GM21515 (cell line): ENCODE measurements at regions not wholly inside any gene's neighbourhood (a gene's known extent, or its start where the extent isn't known, plus 50 kb on each side); places are given as distances from the start of the nearest gene placed in this dataset.

Experiments used
- ATAC-seq: cut with Tn5 transposase; IDR thresholded peaks from one replicate; pipeline ENCODE4 v1.9.1; 2021; ENCODE audit not compliant: unreplicated experiment

- ATAC-seq: no peak
Observed at GRCh38 chr13:33735276-33735675, 82.7 kb upstream of the RFC3 start.

GRCh38 chr13:33739254-33739653 lies 78.7 kb upstream of the RFC3 start:
- no peak for ATAC-seq

DNA sequence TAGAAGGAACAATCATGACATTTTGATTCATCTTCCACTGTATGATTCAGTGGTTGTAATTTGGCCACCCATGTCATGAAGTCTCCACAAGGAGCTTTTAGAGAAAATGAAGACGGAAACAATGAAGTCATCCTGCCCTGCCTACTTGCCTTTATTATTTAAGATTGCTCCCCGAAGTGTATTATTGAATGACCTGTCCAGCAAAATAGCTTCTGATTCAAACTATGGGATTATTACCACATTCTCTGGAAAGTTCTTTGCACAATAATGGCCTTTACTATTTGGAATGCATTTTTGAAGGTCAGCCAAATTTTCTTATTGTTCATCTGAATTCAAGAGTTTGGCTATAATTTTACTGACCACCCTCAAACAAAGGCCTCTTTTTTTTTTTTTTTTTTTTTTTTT lies 77.8 kb upstream of the RFC3 start:
- ATAC-seq: no peak

GRCh38 chr13:33742321-33742720 lies 75.6 kb upstream of the RFC3 start:
- no peak for ATAC-seq

DNA sequence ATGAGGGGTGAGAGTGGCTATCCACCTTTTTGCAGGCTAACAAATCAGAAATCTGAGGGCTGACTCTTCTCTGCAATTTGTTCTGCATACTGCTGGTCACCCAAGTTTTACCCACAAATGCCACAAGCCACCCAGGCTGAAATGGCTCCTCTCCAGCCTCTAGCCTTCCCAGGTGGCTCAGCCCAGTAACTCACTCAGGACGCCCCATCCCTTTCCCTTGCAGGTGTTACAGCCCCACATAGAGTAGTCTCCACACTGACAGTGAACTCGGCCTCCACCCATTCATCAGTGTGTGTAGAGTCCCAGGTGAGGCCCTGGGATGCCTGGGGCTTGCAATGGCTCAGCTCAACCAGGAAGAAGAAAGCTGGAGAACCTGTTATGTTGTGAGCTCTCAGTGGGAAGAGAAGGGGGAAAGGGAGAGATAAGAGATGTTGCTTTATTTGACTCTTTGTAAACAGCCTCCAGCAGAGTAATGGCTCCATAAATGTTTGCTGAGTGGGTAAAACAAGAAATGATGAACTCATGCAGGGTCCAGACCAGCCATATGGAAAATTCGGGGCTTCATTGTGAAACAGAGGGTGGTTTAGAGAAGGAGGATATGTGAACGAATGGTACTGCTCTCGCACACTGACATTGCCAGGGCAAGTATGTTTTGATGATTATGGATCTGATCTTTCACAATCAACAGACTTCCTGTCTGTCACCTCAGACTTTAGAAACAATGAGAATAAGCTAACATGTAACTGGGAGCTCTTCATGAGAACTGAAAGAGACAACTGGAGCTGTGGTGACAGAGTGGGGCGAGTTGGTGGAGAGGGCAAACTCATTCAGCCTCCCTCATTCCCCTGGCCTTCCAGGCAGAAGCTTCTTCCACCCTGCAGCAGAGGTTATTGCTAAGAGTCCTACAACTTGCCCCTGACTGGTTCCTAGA lies 74.2 kb upstream of the RFC3 start:
- ATAC-seq: peak; percentile 75

DNA sequence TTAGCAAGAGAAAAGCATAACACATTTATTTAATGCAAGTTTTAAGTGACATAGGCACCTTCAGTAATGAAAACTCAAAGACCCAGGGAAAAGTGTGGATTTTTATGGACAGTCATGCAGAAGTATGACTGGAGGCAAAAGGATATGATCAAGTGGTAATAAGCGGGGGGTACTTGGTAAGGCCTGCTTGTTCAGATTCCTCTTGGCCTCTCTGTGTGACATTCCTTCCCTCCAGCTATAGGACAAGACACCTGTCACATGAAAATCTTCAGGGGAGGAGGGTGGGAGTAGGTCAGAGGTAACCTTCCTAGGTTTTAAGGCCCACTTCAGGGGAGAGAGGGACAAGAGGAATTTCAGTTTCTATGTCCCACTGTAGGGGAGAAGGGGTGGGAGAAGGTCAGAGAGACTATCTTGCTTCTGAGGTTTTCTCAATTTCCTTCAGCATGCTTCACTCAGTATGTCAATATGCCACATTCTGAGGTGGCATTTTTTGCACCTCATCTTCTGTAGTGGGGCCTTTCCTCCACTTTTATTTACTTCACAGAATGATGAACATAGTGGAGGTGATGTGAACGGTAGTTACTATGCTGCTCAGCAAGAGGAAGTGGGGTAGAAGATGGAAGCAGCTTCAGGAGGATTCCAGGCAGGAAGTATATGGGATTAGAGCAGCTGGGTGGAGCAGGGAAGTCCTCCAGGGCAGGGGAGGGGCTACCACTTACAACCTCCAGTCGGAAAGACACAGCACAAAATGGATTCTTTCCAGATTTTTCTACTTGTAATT lies 73.2 kb upstream of the RFC3 start:
- ATAC-seq: no peak

- peak; percentile 38 for ATAC-seq
Observed at GRCh38 chr13:33745370-33746324, 72.3 kb upstream of the RFC3 start.

DNA sequence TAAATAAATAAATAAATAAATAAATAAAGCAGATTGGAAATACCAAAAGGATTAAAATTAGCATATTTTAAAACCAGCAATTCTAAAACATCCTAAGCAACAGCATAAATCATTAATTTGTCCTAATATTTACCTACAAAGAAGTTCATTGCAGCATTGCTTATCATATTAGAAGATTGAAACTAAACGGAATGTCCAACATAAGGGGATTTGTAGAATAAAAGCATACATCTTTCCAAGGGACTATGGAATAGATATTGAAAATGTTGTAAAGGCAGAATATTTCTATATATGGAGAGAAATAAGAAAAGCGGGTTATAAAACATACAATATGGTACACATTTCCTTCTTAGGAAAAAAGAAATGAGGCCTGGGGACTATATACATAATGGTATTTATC lies 71.1 kb upstream of the RFC3 start:
- ATAC-seq: no peak

- ATAC-seq: no peak
Observed at GRCh38 chr13:33751151-33751550, 66.8 kb upstream of the RFC3 start.

GRCh38 chr13:33752094-33752493 lies 65.9 kb upstream of the RFC3 start:
- ATAC-seq: no peak

GRCh38 chr13:33752597-33752996 lies 65.4 kb upstream of the RFC3 start:
- ATAC-seq: no peak

DNA sequence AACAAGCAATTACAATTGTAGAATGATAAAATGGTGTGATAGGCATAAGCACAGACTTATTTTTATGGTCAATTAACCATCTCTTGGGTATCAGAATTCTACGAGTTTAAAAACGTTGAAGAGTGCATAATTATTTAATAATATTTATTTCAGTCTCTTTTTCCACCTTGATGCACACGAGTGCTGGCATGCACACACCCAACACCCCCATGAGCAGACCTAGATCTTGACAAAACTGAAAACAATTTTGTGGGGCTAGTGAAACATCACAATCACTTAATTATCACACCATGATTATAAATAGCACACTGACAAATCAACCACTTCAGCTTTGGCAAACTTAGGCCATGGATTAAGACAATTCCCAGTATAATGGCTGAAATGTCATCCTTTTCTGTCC lies 61.0 kb upstream of the RFC3 start:
- ATAC-seq: no peak

DNA sequence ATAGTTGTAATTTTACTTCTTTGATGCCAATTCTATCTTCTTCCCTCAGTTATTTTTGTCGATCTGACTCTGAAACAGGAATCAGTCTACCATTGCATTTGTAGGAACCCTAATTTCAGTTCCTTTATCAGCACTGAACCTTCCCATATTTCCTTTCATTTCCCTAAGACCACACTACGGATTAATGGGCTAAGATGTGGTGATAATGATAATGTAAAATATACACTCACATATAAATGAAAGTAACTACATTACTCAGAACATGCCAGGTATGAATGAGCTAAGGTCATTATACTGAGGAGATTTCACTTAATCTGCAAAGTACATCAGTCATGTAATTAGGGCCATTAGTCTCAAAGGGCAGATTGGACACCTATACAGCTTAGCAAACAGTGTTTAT lies 60.2 kb upstream of the RFC3 start:
- peak; percentile 60 for ATAC-seq

GRCh38 chr13:33758113-33758512 lies 59.8 kb upstream of the RFC3 start:
- peak; percentile 57 for ATAC-seq

- ATAC-seq: no peak
Observed at GRCh38 chr13:33761740-33762139, 56.2 kb upstream of the RFC3 start.

DNA sequence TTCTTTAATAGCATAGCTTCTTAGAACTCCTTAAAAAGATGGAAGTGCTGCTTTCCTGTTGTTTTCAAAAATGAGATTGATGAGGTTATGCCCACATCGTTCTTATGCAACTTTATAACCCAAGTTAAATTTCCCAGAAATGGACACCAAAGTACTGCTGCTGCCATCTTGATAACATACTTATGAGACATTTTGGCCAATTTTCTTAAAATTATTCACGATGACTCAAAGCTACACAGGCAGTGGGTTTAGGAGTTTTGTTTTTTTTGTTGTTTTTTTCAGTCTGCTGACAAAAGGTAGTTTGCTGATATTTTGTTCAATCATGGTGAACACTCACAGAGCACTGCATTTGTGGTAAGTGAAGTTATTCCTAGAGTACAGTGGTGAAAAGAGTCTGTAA lies 54.9 kb upstream of the RFC3 start:
- ATAC-seq: no peak

DNA sequence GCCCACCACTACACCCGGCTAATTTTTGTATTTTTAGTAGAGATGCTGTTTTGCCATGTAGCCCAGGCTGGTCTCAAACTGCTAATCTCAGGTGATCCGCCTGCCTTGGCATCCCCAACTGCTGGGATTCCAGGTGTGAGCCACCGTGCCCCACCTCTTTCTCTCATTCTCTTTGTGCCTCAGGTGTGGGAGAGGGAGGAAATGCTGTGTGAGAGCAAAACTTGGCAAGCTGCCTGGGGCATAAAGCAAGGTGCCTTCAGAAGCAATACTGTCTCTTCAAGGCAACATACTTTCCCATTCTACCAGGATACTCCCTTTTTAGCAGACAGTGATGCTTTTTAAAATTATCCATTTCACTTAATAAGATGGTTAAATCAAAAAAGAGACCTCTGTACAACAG lies 53.2 kb upstream of the RFC3 start:
- ATAC-seq: no peak

GRCh38 chr13:33766329-33767123 lies 51.4 kb upstream of the RFC3 start:
- no peak for ATAC-seq

GRCh38 chr13:33767140-33767539 lies 50.8 kb upstream of the RFC3 start:
- ATAC-seq: no peak
